H54 (cell line): ENCODE measurements at regions not wholly inside any gene's neighbourhood (a gene's known extent, or its start where the extent isn't known, plus 50 kb on each side); places are given as distances from the start of the nearest gene placed in this dataset.

Experiments used
- DNase-seq: peaks from one replicate; pipeline ENCODE4 v3.0.0; 2011; ENCODE audit warnings: low spot score, mixed read lengths; ENCODE audit not compliant: insufficient read length
- FAIRE-seq: peaks from 3 replicates; lab custom pipeline; 2011; peaks lifted over from hg19 to GRCh38; lab: Jason Lieb, UNC
- POLR2A ChIP-seq: IDR thresholded peaks from 2 replicates; pipeline ENCODE4 v1.6.1; 2011; ENCODE audit warnings: low read depth, mild to moderate bottlenecking, low read length

- TF ChIP-seq POLR2A: no peak
- no peak for DNase-seq
- FAIRE-seq: no peak
Measured at GRCh38 chr2:146997945-146998344, 846.9 kb upstream of the ACVR2A start.

DNA sequence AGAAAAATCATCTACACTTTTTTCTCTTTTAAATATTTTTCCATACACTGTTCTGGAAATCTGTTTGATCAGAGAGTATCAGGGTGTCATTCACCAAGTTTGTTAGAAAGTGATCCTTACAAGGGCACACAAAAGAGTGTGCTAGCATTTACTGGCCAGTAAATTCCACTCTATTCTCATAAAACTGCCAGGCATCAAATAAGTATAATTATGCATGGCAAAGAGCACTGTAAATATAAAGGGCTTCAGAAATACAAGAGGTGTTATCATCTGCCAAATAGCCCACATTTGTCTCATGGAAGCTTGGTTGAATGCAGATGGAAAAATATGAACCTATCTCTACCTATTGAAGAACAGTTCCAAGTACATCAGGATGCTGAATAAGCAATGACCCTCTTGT, 847.3 kb upstream of the ACVR2A start:
- FAIRE-seq (no peak), DNase-seq (no peak)

DNA sequence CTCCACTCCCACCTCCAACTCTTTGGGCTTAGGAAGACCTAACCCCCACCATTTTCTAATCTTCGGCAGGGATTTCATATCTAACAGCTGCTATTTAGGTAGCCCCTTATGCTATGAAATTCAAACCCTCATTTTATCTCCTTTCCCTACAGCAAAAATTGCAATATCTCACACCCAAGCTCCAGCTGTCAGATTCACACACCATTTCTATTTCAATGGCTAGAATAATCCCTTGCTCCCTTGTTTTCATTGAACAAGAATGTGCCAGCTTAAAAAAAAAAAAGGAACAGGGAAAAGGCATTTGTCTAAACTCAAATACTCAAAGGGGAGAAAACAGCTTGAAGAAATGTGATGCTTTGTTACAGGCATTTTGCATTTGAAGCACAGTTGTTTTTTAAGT, 850.6 kb upstream of the ACVR2A start:
- FAIRE-seq (no peak), DNase-seq (no peak)
- TF ChIP-seq POLR2A: no peak

More for the DNA sequence above, 847.3 kb upstream of the ACVR2A start:
- no peak for TF ChIP-seq POLR2A

- no peak for TF ChIP-seq POLR2A
- DNase-seq (no peak), FAIRE-seq (no peak)
Measured at GRCh38 chr2:146992466-146992865, 852.4 kb upstream of the ACVR2A start.

DNA sequence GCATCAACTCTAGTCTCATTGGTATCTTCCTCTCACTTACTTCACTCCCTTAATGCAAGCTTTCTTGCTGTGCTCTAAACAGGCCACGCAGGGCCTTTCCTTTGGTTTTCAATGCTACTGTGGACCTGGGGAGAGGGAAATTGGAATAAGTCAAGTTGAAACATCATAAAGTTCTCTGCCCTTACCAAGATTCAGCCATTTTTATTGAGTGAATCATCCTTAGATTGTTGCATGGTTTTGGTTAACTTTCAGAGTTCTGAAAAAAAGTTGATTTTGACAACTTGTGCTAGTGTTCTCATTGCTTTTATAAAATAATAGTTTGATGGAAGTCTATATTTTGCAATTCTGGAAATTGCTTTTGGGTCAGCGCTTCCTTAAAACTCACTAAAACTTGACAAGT, 852.8 kb upstream of the ACVR2A start:
- TF ChIP-seq POLR2A: no peak
- DNase-seq (no peak), FAIRE-seq (no peak)

GRCh38 chr2:146990311-146991054, 854.3 kb upstream of the ACVR2A start:
- no peak for FAIRE-seq
- DNase-seq: no peak
- no peak for TF ChIP-seq POLR2A

DNA sequence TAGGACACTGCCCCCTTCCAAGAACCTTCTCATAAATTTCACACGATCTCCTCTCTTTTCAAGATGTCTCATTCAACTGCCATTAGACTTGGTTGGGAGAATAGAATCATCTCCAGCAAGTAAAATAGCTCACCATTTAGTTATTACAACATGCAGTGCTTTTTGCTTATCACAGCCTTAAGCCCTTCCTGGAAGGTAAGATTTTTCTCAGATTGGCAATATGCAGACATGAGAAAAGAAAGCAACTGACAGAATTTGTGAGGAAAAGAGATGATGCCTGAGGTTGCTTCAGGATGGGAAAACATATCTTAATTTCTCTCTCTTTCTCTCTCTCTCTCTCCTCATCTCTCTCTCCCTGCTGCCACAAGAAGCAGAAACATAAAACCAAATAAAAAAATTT, 855.1 kb upstream of the ACVR2A start:
- no peak for TF ChIP-seq POLR2A
- DNase-seq (no peak), FAIRE-seq (no peak)

GRCh38 chr2:146987996-146988395, 856.8 kb upstream of the ACVR2A start:
- no peak for FAIRE-seq

GRCh38 chr2:146986161-146986560, 858.7 kb upstream of the ACVR2A start:
- TF ChIP-seq POLR2A: no peak
- DNase-seq (no peak), FAIRE-seq (no peak)

More at GRCh38 chr2:146987996-146988395, 856.8 kb upstream of the ACVR2A start:
- TF ChIP-seq POLR2A: no peak
- DNase-seq: no peak

GRCh38 chr2:146985753-146986152, 859.1 kb upstream of the ACVR2A start:
- DNase-seq (no peak), FAIRE-seq (no peak)
- no peak for TF ChIP-seq POLR2A

GRCh38 chr2:146984014-146984413, 860.8 kb upstream of the ACVR2A start:
- DNase-seq (no peak), FAIRE-seq (no peak)
- TF ChIP-seq POLR2A: no peak

GRCh38 chr2:146982393-146982846, 862.4 kb upstream of the ACVR2A start:
- FAIRE-seq (no peak), DNase-seq (no peak)
- no peak for TF ChIP-seq POLR2A

GRCh38 chr2:146981921-146982320, 862.9 kb upstream of the ACVR2A start:
- DNase-seq: no peak
- no peak for FAIRE-seq
- no peak for TF ChIP-seq POLR2A

GRCh38 chr2:146979746-146980145, 865.1 kb upstream of the ACVR2A start:
- DNase-seq (no peak), FAIRE-seq (no peak)
- no peak for TF ChIP-seq POLR2A
